H54 (cell line): ENCODE measurements at regions not wholly inside any gene's neighbourhood (a gene's known extent, or its start where the extent isn't known, plus 50 kb on each side); places are given as distances from the start of the nearest gene placed in this dataset.

ENCODE experiments used
- DNase-seq: peaks from one replicate; pipeline ENCODE4 v3.0.0; 2011; ENCODE audit warnings: low spot score, mixed read lengths; ENCODE audit not compliant: insufficient read length
- FAIRE-seq: peaks from 3 replicates; lab custom pipeline; 2011; peaks lifted over from hg19 to GRCh38; lab: Jason Lieb, UNC
- POLR2A ChIP-seq: IDR thresholded peaks from 2 replicates; pipeline ENCODE4 v1.6.1; 2011; ENCODE audit warnings: low read depth, mild to moderate bottlenecking, low read length

DNA sequence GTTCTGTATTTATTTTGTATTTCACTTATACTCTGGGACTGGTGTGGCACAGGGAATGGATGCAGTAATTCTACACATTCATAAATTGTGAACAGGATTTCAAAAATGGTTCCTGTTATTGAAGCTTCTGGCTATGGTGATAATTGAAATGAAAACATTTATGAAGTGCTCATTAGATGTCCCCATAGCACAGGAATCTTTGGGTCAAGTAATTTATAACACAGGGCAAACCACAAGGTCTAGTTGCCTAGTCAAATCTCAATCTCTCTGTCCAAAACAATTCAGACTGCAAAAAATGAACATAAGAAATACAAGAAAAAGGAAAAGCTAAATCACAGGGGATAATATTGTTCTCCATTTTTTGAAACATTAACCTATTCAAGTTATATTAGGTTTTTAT lies 117.5 kb upstream of the PTPRG start:
- TF ChIP-seq POLR2A, result no peak
- FAIRE-seq (no peak), DNase-seq (no peak)

- DNase-seq (no peak), FAIRE-seq (no peak)
- no peak for TF ChIP-seq POLR2A
Observed at GRCh38 chr3:61444782-61445181, 116.6 kb upstream of the PTPRG start.

GRCh38 chr3:61445924-61446323 lies 115.4 kb upstream of the PTPRG start:
- TF ChIP-seq POLR2A, result no peak
- FAIRE-seq (no peak), DNase-seq (no peak)

- FAIRE-seq (no peak), DNase-seq (no peak)
- no peak for TF ChIP-seq POLR2A
Observed at GRCh38 chr3:61446341-61446740, 115.0 kb upstream of the PTPRG start.

GRCh38 chr3:61448378-61448777 lies 113.0 kb upstream of the PTPRG start:
- no peak for TF ChIP-seq POLR2A
- DNase-seq (no peak), FAIRE-seq (no peak)

DNA sequence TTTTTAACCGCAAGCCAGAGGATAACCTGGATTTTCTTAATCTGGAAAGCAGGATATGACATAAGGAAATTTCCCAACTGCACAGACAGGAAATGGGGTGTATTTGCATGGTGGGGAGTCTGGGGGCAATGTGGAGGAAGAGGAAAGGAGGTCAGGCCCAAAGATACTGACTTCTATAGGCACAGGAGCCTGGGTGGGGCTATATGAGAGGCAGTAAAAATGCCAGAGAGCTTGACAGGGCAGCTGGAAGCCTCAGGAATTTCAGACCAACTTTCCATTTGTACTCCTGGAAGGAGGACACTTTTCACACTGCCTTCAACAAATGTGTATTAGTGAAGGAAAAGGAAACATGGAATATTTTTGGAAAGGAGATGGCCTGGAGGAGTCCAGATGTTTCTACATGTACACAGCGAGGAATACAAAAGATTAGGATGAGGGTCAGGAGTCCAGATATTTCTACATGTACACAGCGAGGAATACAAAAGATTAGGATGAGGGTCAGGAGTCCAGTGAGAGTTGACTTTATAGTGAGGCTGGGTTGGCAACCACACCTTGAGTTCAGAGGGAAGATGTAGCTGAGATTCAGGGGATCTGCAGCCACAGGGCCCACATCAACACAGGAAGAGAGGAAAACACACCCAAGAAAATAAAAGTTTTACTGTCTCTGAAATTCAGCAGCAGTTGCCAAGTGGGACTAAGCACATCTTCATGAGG lies 111.9 kb upstream of the PTPRG start:
- DNase-seq, result no peak
- no peak for TF ChIP-seq POLR2A
- FAIRE-seq, result no peak

DNA sequence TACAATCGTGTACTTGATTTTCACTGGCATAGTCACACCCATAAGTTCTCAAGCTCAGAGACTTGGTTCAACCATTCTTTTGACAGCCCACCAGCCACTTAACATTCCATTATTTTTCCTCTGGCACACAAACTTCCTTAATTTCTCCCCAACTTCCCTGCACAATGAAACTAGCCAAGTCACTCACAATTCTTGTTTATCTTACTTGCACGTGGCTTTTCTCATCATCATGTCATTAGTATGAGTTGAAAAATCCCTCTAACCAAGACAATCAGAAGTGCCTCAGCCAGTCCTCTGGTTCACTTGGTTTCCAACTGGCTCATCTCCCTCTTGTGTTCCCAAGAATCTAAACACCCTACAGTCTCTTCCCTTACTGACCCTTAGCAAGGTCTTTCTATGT lies 110.5 kb upstream of the PTPRG start:
- FAIRE-seq (no peak), DNase-seq (no peak)
- TF ChIP-seq POLR2A, result no peak

DNA sequence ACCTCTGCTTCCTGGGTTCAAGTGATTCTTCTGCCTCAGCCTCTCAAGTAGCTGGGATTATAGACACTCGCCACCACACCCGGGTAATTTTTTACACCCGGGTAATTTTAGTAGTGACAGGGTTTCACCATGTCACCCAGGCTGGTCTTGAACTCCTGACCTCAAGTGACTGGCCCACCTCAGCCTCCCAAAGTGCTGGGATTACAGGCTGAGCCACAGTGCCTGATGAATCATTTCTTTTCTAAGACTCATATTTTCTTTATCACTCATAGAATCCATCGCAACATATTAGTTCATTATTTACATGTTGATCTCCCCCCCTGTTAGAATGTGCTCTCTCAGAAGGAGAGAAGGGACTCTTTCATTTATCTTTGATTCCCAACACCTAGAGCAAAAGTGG lies 109.5 kb upstream of the PTPRG start:
- TF ChIP-seq POLR2A, result no peak
- no peak for FAIRE-seq

GRCh38 chr3:61452535-61453090 lies 108.8 kb upstream of the PTPRG start:
- DNase-seq (peak; percentile 12), FAIRE-seq (peak; percentile 20)
- TF ChIP-seq POLR2A, result no peak

More for the DNA sequence above, 109.5 kb upstream of the PTPRG start:
- no peak for DNase-seq

DNA sequence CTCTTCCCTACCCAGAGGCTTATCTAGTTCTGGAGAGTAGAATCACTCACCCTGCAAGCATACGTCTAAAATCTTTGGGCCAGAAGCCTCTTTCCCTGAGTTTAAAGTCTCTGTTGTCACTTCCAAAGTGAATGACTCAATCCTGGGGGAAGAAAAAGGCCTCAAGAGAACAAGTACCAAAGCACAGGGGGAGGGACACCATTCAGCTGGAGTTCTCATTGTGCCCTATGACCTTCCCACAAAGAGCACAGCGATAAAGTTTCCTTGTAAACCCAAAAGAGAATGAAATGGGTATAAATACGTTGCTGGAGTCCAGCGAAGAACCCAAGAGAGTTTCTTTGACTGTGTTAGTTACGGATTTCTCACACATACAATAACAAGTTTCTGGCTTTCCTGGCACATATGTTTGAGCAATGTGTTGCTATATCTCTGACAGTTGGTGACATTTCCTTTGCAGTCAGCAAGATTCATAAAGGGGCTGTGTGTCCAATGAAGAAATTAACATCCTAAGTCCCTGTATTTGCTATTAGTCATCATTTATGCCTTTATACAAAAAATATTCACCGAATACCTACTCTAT lies 107.3 kb upstream of the PTPRG start:
- DNase-seq, result no peak
- no peak for TF ChIP-seq POLR2A
- FAIRE-seq, result no peak

GRCh38 chr3:61454801-61455200 lies 106.6 kb upstream of the PTPRG start:
- DNase-seq (no peak), FAIRE-seq (no peak)
- TF ChIP-seq POLR2A, result no peak

DNA sequence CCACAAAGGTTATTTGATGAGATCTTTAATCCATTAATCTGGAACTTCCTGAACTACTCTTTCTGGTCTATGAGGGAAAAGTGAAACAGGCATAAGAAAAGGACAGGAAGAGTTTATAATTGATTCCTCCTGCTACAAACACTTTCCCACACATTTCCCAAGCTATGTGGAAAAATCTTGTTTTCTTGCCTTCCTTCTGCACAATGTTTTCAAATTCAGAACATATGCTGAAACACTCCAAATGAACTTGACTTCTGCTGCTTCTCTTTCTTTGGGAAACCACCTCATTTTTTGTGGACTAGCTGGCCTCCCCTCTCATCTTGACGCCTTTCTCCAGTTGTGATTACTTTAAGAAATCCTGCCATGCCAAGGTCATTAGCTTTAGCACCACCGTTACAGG lies 100.7 kb upstream of the PTPRG start:
- DNase-seq (no peak), FAIRE-seq (no peak)
- TF ChIP-seq POLR2A, result no peak

DNA sequence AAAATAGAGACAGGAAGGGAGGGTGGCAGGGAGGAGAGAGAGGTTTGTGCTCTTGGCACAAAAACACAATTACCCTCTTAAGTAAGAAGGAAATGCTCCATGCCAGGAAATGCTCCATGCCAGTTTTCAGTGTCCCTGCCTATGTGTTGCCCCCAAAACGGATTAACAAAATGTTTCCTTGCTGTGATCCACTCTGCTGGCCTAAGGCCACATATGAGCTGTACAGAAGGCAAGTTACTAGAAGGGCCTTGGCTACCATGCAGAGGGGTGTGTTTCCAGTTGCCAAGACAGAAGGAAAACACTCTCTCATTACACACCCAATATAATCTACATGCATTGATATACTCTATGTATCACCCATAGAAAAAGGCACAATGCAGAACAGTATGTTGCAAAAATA lies 98.2 kb upstream of the PTPRG start:
- FAIRE-seq (no peak), DNase-seq (no peak)
- TF ChIP-seq POLR2A, result no peak

- no peak for DNase-seq
- no peak for TF ChIP-seq POLR2A
- FAIRE-seq, result no peak
Observed at GRCh38 chr3:61464518-61465140, 96.7 kb upstream of the PTPRG start.
